ENCODE measurements at regions not wholly inside any gene's neighbourhood (a gene's known extent, or its start where the extent isn't known, plus 50 kb on each side); places are given as distances from the start of the nearest gene placed in this dataset.

DNA sequence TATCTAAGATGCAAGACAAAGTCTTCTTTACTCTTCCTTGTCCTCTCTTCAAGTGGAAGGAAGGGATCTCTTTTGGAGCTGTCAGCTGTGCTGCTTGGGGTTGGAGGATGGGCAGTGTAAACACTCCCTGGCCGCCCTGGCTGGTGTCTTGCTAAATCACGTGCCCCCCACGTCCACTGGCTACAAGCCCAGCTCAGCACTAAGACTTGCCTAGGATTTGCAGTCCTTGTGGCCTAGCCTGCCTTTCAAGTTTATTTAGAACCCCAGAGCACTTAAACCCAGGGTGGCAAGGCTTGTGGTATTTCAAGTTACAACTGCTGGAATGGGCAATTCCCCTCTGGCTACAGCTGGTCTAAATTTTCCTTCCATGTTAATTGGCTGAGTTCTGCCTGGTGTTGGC is 272.4 kb upstream of the MYO3A start:
- no peak for DNase-seq (ENCODE audit: low read depth)

- DNase-seq (ENCODE audit: low read depth): no peak
Measured at GRCh38 chr10:25666276-25666675, 267.8 kb upstream of the MYO3A start.

- DNase-seq (ENCODE audit: low read depth): no peak
Measured at GRCh38 chr10:25675204-25675603, 258.8 kb upstream of the MYO3A start.

DNA sequence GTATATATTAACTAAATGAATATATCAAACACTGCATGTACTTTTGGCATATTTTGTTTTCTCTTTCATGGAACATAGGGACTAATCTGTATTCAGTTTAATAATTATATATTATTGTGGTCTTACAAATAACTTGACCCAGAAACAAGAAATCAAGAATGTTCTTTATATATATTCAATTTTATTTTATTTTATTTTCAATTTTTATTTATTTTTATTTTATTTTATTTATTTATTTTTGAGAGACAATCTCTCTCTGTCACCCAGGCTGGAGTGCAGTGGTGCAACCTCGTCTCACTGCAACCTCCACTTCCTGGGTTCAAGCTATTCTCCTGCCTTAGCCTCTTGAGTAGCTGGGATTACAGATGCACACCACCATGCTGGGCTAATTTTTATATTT is 258.4 kb upstream of the MYO3A start:
- no peak for DNase-seq (ENCODE audit: low read depth)

DNA sequence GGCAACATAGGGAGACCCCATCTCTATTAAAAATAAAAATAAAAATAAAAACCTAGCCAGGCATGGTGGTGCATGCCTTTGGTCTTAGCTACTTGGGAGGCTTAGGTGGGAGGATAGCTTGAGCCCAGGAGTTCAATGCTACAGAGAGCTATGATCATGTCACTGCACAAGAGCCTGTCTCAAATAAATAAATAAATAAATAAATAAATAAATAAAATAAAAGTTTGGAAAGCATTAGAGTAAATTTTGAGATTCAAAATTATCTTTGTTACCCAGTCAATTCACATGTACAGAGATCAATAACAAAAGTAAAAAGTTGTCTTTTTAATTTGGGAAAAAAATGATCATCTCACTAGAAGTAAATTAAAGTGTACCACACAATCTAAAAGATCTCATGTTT is 255.8 kb upstream of the MYO3A start:
- no peak for DNase-seq (ENCODE audit: low read depth)

DNA sequence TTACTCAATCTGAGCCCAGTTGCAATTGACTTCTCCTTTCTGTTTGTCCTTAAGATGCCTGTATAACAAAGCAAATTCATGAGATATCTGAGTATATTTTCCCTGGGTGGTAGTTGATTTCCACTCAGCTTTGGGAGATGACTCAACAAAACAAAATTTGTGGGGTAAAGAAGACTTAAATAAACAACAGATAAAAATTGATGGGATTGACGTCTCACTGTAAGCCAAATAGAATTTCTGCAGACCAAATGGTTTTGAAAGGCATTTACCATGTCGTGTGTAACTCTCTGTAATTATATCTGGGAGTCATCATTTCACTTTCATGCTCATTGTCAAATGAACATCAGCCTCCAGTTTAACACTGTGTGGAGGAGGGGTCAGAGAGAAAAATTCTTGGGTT is 255.4 kb upstream of the MYO3A start:
- no peak for DNase-seq (ENCODE audit: low read depth)

DNA sequence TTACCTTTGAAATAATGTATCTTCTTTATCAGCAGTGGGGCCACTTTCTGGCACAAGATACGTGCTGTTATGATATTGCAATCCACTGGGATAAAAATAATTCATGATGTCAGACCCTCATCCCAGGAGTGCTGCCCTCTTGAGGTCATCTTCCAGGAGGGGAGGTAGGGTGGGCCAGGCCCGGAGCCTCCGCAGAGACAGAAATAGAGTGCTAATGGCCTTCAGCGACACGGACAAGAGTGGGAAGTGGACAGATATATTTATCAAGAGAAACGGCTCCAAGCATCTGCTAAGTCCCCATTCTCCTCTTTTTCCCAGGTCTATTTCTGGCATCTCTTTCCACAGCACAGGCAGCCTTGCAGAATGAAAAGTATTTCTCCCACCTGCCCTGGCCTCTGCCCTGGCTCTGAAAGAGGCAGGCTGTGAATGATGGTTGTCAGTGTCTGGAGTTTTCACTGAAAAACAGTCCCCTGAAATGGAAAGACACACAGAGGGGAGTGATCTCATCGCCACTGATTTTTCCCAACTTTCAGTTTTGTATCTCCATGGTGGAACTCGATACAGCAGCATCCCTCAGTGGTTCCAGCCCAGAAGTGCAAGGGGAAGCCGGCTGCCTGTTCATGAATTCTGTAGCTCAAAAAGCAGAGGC is 251.7 kb upstream of the MYO3A start:
- peak; percentile 59 for DNase-seq (ENCODE audit: low read depth)

DNA sequence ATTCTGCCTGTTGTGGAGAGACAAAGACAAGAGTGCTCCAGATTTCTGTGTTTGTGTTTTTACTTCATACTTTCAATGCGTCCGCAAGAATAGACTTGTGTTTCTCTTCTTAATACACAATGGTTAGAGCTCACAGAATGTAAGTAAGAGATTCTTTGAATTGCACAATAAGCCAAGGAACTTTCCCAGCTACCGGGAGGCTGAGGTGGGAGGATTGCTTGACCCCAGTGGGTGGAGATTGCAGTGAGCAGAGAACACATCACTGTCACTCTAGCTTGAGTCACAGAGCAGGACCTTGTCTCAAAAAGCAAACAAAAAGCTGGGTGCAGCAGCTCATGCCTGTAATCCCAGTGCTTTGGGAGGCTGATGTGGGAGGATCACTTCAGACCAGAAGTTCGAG is 250.7 kb upstream of the MYO3A start:
- no peak for DNase-seq (ENCODE audit: low read depth)

GRCh38 chr10:25687521-25687920 is 246.5 kb upstream of the MYO3A start:
- no peak for DNase-seq (ENCODE audit: low read depth)

- DNase-seq (ENCODE audit: low read depth): peak; percentile 17
Measured at GRCh38 chr10:25689346-25690100, 244.5 kb upstream of the MYO3A start.

DNA sequence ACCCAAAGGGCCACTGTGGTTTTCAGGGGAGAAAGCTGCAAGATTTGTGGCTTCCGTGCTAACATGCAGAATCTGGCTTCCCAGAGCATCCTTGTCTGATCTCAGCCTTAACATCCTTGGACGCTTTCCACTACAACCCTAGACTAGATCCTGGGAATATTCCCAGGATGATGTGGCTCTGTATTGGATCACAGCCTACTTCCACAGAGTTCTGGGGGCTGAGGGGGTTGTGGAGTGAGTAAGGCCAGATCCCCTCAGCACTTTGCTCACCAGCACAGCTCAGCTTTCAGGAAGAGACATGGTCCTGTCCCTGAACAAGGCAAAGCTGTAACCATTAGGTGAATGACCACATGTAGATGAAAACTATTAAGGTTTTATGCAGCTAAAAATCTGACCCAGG is 241.3 kb upstream of the MYO3A start:
- no peak for DNase-seq (ENCODE audit: low read depth)

DNA sequence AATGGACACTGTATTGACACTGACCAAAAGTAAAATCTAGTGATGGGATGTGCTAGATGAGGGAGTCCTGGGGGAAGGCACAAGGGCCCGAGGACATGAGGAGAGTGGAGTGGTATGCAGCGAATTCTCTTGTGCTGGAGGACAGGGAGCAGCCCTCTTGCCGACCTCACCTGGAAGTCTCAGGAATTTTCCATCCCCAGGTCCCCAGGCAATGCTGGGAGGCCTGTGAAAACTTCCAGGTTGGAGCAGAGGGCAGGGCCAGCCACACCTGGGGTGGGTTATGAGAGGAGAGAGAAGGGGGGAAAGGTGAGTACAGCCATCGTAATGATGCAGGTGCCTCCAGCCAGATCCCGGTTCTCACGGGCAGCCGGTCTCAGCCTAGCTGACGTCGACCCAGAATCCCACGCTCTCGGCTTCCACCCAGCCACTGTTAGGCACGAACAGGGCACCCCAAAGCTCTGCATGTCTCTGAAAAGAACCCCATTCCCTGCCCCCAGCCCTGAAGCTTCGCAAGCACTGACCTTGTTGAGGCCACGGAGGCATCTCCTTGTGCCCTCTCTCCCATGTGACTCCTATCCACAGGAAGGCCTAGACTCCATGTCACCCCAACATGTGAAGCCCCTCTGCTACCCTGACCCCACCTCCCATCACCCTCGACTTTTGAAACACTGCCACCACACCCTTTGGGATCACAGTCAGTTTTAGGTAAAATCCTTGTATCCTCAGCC is 239.7 kb upstream of the MYO3A start:
- no peak for DNase-seq (ENCODE audit: low read depth)

- DNase-seq (ENCODE audit: low read depth): no peak
Measured at GRCh38 chr10:25694971-25695370, 239.1 kb upstream of the MYO3A start.

DNA sequence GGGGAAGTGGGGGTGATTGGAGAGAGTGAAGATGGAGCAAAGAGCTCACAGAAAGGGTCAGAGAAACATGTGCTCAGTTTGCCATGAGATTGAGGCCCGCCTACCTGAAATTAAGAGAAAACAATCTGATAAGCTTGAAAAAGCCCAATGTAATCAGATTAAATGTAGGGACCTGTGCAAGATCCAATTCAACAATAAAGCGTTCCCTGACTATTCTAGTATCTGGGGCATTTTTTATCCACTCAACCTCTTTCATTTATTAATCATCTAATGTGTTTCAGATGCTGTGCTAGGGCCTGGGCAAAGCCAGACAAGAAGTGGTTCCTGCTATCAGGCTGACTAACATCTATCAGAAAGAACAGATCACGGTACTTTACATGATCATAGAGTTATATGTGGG is 238.4 kb upstream of the MYO3A start:
- DNase-seq (ENCODE audit: low read depth): no peak

GRCh38 chr10:25696013-25696708 is 237.9 kb upstream of the MYO3A start:
- no peak for DNase-seq (ENCODE audit: low read depth)

GRCh38 chr10:25697412-25697811 is 236.6 kb upstream of the MYO3A start:
- no peak for DNase-seq (ENCODE audit: low read depth)

GRCh38 chr10:25698638-25699037 is 235.4 kb upstream of the MYO3A start:
- DNase-seq (ENCODE audit: low read depth): no peak

DNA sequence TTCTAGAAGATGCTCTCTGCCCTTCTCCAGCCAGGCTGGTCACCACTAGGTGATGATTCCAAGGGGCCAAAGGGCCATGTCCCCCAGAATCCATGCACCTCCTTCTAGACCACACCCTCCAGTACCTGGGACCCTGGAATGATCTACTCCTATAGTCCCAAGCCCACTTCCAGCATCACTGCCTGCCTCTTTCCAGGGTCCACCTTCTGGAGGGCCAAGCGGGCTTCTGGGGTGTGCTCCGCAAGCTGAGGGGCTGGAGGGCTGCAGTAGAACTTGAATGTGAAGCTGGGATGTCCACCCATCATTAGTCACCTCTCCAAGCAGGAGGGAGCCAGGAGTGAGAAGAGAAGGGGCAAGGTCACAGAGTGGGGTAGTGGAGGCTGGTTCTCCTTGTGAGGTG is 234.4 kb upstream of the MYO3A start:
- DNase-seq (ENCODE audit: low read depth): no peak

DNA sequence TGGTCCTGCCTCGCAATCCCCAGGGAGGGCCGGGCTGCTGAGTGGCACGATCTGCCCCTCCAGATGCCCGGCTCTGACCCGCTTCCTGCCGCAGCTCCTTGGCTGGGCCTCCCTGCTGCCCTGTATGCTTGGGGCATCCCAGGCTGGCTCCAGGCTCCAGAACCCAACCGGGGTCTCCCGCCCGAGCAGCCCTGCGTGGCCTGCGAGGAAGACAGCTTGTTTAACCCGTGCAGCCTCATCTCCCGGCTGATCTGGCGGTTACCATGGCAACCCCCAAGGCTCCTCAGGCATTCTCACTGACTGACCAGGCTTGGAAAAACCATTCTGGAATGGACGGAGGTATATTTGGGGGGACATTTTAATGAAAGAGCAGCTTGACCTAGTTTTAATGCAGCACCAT is 232.4 kb upstream of the MYO3A start:
- DNase-seq (ENCODE audit: low read depth): peak; percentile 15

DNA sequence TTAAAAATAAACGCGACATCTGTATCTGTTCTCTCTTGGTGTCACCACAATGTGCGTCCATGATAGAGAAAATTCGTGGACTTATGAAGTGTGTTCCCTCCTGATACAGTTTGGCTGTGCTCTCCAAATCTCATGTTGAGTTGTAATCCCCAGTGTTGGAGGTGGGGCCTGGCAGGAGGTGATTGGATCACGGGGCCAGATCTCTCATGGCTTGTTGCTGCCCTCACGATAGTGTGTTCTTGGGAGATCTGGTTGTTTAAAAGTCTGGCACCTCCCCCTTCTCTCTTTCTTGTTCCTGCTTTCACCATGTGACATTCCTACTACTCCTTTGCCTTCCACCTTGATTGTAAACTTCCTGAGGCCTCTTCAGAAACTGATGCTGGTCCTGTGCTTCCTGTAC is 229.4 kb upstream of the MYO3A start:
- DNase-seq (ENCODE audit: low read depth): no peak

DNA sequence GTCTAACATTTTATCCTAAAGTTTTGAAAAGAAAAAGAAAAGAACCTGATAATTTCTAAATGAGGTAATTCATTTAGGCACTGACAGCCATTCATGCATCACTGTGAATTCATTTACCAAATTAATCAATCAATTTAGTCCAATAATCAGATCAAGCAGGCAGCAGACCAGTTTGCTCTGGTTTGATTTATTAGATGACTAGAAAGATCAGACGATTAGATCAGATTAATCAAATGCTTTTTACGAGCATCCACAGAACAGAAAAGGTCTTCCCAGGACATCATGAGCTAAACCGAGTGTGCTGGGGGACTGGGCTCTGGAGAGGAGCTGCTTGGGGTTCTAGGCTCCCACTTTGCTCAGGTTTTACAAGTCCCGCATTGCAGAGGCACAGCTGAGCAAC is 226.5 kb upstream of the MYO3A start:
- DNase-seq (ENCODE audit: low read depth): no peak

GRCh38 chr10:25707976-25708671 is 225.9 kb upstream of the MYO3A start:
- no peak for DNase-seq (ENCODE audit: low read depth)

Measured in RPMI7951 (cell line).